Bronchial epithelial cell (primary cell): ENCODE measurements at regions not wholly inside any gene's neighbourhood (a gene's known extent, or its start where the extent isn't known, plus 50 kb on each side); places are given as distances from the start of the nearest gene placed in this dataset.

Experiments used
- DNase-seq: peaks from one replicate; pipeline ENCODE4 v3.0.0-alpha.2; 2010; ENCODE audit warnings: low read depth
- FAIRE-seq: peaks from 2 replicates; lab custom pipeline; 2011; peaks lifted over from hg19 to GRCh38; lab: Jason Lieb, UNC
- H3K27me3 ChIP-seq: 2 replicates; pipeline ENCODE4 v1.5.1; 2011; ENCODE audit warnings: low read length; ENCODE audit not compliant: control insufficient read depth, insufficient read depth
- H3K36me3 ChIP-seq: 2 replicates; pipeline ENCODE4 v1.5.1; 2011; ENCODE audit warnings: low read length; ENCODE audit not compliant: control insufficient read depth, insufficient read depth
- H3K4me3 ChIP-seq: 2 replicates; pipeline ENCODE4 v1.5.1; 2011; ENCODE audit warnings: mild to moderate bottlenecking, low read depth, low read length, control low read depth
- TF ChIP-seq, protein P1 (sequence below): IDR thresholded peaks from 2 replicates; pipeline ENCODE4 v1.5.1; 2011; ENCODE audit warnings: mild to moderate bottlenecking, moderate library complexity, low read length, control low read depth, inconsistent platforms; ENCODE audit not compliant: insufficient read depth, severe bottlenecking

DNA sequence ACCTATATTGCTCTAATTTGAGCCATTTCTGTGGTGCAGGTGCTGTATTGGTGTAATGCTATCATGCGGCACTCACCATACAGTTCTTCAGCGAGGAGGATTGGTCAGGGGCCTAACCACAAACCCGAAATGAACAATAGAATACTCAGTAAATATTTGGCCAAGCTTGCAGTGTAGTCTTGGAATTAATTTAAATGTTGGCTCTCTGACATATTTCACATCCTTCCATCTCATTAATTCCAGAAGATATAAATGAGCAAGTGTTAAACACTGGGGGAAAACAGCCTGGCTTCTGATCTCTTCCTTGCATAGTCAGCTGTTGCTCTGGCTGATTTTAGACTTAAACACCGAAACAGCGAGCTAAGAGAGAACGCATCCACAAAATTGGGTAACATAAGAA is 663.1 kb upstream of the GHITM start:
- TF ChIP-seq, protein P1, sequence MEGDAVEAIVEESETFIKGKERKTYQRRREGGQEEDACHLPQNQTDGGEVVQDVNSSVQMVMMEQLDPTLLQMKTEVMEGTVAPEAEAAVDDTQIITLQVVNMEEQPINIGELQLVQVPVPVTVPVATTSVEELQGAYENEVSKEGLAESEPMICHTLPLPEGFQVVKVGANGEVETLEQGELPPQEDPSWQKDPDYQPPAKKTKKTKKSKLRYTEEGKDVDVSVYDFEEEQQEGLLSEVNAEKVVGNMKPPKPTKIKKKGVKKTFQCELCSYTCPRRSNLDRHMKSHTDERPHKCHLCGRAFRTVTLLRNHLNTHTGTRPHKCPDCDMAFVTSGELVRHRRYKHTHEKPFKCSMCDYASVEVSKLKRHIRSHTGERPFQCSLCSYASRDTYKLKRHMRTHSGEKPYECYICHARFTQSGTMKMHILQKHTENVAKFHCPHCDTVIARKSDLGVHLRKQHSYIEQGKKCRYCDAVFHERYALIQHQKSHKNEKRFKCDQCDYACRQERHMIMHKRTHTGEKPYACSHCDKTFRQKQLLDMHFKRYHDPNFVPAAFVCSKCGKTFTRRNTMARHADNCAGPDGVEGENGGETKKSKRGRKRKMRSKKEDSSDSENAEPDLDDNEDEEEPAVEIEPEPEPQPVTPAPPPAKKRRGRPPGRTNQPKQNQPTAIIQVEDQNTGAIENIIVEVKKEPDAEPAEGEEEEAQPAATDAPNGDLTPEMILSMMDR, result no peak
- H3K27me3 ChIP-seq, result no peaks in the 10 kb centered on the region
- H3K36me3 ChIP-seq, result no peaks in the 10 kb centered on the region
- DNase-seq (no peak), FAIRE-seq (no peak)
- H3K4me3 ChIP-seq, result no peak overlapping the region

DNA sequence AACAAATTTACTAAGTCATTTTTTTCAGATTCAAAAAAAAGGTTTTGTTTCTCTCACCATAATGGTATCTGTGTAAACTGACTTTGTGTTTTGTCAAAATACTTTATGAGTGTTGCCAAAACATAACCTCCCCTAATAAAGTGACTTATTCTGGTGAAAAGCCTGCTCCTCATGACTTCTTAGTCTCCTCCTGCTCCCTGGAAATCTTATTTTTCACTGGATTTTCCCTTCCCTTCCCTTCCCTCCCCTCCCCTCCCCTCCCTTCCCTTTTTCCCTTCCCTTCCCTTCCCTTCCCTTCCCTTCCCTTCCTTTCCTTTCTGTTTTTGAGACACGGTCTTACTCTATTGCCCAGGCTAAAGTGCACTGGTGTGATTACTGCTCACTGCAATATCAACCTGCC is 650.1 kb upstream of the GHITM start:
- H3K36me3 ChIP-seq, result no peaks in the 10 kb centered on the region
- no peak for FAIRE-seq
- no peak for DNase-seq
- TF ChIP-seq, protein P1, result no peak
- no peak overlapping the region for H3K4me3 ChIP-seq
- H3K27me3 ChIP-seq, result no peaks in the 10 kb centered on the region

DNA sequence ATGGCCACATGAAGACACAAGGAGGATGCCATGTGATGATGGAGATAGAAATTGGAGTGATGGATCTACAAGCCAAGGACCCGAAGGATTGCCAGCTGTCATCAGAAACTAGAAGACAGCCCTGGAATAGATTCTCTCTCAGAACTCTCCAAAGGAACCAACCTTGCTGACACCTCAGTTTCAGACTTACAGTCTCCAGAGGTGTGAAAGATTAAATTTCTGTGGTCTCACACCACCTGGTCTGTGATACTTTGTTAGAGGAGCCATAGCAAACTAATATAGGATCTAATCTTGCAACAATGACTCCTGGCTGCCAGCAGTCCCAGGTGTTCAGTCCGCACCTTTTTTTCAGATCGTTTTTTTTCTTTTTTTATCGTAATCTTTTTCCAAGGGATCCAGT is 647.3 kb upstream of the GHITM start:
- DNase-seq, result no peak
- Histone ChIP-seq H3K36me3 (no peaks in the 10 kb centered on the region), H3K27me3 (no peaks in the 10 kb centered on the region), H3K4me3 (no peak overlapping the region)
- TF ChIP-seq, protein P1, result no peak
- no peak for FAIRE-seq

DNA sequence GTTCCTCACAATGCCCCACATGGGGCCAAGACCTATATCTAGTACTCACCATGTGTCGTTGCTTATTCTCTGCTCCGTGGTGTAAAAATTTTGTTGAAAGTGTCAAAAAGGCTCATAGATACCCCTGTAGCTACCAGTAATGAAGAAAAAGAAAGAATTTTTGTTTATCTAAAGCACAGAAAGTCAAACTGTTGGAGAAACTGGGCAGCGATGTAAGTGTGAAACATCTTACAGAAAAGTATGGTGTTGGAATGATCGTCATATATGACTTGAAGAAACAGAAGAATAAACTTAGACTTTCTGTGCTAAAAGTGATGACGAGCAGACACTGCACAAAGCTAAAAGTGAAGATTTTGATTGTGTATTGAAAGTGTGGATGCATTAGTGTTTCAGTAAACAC is 626.6 kb upstream of the GHITM start:
- H3K27me3 ChIP-seq, result no peaks in the 10 kb centered on the region
- no peaks in the 10 kb centered on the region for H3K36me3 ChIP-seq
- DNase-seq, result no peak
- H3K4me3 ChIP-seq, result no peak overlapping the region
- FAIRE-seq, result no peak
- TF ChIP-seq, protein P1, result no peak

DNA sequence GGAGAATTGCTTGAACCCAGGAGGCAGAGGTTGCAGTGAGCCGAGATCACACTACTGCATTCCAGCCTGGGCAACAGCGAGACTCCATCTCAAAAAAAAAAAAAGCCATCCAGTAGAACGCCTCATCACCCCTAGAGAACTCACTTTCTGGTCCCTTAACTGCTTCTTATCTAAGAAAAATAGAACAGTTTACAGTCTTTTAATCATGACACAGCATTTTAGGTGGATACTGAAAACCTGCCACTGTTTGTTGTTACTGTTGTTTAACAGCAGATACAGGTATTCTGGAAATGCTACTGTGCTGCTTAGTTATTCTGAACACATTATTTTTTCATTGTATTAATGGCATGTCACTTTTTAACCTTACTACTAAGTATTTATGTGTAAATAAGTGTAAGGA is 624.3 kb upstream of the GHITM start:
- TF ChIP-seq, protein P1, result no peak
- H3K4me3 ChIP-seq, result no peak overlapping the region
- DNase-seq, result no peak
- no peaks in the 10 kb centered on the region for H3K27me3 ChIP-seq
- no peaks in the 10 kb centered on the region for H3K36me3 ChIP-seq
- FAIRE-seq, result no peak

DNA sequence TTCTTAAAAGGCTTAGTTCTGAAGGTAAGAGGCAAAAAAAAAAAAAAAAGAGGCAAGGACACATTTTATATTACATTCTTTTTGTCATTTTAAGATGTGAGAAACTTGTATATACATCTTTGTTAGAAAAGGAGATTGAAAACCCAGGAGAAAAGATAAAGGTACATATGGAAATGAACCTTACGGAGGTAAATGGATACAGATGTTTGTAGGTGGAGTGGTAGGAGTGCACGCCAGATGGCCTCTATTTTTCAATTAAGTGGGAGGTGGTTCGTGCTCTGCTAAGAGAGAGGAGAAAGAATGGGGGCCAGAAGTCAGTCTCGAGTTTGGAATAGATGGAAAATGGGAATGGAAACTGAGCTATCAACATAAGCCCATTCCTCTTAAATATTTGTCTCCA is 622.5 kb upstream of the GHITM start:
- DNase-seq (no peak), FAIRE-seq (no peak)
- no peaks in the 10 kb centered on the region for H3K27me3 ChIP-seq
- H3K36me3 ChIP-seq, result no peaks in the 10 kb centered on the region
- TF ChIP-seq, protein P1, result no peak
- H3K4me3 ChIP-seq, result no peak overlapping the region
